NB4 (cell line): ENCODE measurements at regions not wholly inside any gene's neighbourhood (a gene's known extent, or its start where the extent isn't known, plus 50 kb on each side); places are given as distances from the start of the nearest gene placed in this dataset.

ENCODE experiments used
- POLR2A ChIP-seq: IDR thresholded peaks from 2 replicates; pipeline ENCODE4 v1.6.1; 2011; ENCODE audit warnings: mild to moderate bottlenecking; ENCODE audit not compliant: insufficient read length; ENCODE audit errors: extremely low read depth
- TF ChIP-seq, protein P1 (sequence below): IDR thresholded peaks from one replicate; pipeline ENCODE4 v1.5.1; 2012; ENCODE audit warnings: low read depth, low read length

DNA sequence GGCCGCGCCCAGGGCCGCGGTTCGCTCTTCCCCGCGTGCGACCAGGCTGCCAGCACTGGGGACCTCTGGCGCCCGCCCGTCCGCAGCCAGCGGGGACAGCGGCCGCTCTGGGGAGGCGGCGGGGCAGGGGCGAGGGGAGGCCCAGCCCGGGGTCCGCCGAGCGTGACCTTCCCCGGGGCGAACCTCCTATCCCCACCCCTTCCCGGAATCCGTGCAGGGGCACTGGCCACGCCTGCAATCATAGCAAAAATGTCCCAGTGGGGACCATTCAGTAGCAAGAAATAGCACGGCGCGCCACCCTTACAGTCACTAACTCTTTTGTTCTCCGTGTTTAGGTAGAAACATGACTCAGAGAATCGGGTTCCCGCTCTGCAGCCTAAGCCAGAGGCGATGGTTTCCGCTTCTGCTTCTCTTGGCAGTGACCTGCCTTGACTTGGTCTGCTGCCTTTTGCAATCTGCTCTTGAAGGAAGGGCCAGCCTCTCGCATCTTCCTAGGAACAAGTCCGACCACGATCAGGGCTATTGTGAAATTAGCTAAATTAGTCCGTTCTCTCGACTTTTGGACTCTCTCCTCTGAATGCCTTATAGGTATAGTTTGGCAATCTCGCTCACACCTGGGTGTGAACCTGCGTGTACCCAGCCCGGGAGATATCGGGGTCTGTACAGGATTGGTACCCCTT, 79.3 kb upstream of the ACBD5 start:
- TF ChIP-seq, protein P1, sequence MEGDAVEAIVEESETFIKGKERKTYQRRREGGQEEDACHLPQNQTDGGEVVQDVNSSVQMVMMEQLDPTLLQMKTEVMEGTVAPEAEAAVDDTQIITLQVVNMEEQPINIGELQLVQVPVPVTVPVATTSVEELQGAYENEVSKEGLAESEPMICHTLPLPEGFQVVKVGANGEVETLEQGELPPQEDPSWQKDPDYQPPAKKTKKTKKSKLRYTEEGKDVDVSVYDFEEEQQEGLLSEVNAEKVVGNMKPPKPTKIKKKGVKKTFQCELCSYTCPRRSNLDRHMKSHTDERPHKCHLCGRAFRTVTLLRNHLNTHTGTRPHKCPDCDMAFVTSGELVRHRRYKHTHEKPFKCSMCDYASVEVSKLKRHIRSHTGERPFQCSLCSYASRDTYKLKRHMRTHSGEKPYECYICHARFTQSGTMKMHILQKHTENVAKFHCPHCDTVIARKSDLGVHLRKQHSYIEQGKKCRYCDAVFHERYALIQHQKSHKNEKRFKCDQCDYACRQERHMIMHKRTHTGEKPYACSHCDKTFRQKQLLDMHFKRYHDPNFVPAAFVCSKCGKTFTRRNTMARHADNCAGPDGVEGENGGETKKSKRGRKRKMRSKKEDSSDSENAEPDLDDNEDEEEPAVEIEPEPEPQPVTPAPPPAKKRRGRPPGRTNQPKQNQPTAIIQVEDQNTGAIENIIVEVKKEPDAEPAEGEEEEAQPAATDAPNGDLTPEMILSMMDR, result no peak
- no peak for TF ChIP-seq POLR2A
